C4-2B (cell line): ENCODE measurements at regions not wholly inside any gene's neighbourhood (a gene's known extent, or its start where the extent isn't known, plus 50 kb on each side); places are given as distances from the start of the nearest gene placed in this dataset.

Source experiments
- CTCF ChIP-seq: fragments of 450-650 bp; conservative IDR thresholded peaks from 2 replicates; pipeline ENCODE4 v1.5.1; 2017; ENCODE audit warnings: mild to moderate bottlenecking
- ZFX ChIP-seq: fragments of 450-650 bp; IDR thresholded peaks from 2 replicates; pipeline ENCODE4 v1.6.1; 2017

GRCh38 chr22:27046086-27046485 is 388.7 kb downstream of the MIAT start:
- TF ChIP-seq CTCF (no peak), ZFX (no peak)
